Activated effector memory CD4-positive, alpha-beta T cell treated with anti-CD3 and anti-CD28 coated beads, Interleukin-2, amount 50 U/mL, for 16 hours (primary cell): ENCODE measurements at regions not wholly inside any gene's neighbourhood (a gene's known extent, or its start where the extent isn't known, plus 50 kb on each side); places are given as distances from the start of the nearest gene placed in this dataset.

ENCODE experiments used
- DNase-seq: peaks from one replicate; pipeline ENCODE4 v3.0.0-alpha.2; 2020

GRCh38 chr4:124279741-124280140 is 432.8 kb downstream of the ANKRD50 start:
- no peak for DNase-seq

GRCh38 chr4:124282301-124282898 is 430.1 kb downstream of the ANKRD50 start:
- DNase-seq, result no peak

DNA sequence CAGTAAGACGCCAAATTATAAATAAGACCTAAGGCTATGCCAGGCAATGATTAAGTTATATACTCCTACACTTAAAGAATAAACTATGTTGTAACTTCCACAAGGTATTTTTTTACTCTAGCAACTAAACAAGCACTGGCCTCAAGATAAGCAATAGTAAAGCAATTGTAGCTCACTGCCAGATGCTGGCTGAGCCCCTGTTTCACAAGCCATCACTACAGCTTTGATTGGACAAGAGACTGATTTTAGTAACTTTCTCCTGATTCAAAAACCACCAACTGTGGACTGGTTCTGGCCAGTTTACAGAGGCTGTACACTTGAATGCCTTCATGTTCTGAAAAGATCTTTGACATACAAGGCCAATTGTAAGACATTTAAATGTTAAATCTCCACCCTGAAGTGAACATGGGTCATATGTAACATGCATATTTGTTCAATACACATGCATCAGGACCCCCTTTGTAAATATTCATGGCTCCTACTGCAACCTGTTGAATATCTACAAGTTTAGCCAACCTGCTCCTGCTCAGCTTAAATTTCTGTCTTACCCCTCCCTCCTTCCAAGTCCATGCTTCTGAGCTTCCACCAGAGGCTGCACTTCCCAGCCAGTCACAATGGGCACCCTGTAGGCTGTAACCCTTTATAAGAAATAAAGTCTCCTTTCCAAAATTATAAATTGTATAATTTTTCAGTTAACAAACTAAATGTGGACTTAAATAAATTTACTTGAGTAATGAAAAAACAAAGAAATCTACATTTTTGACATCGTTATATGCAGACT is 423.6 kb downstream of the ANKRD50 start:
- no peak for DNase-seq

- no peak for DNase-seq
Measured at GRCh38 chr4:124290678-124291077, 421.9 kb downstream of the ANKRD50 start.

DNA sequence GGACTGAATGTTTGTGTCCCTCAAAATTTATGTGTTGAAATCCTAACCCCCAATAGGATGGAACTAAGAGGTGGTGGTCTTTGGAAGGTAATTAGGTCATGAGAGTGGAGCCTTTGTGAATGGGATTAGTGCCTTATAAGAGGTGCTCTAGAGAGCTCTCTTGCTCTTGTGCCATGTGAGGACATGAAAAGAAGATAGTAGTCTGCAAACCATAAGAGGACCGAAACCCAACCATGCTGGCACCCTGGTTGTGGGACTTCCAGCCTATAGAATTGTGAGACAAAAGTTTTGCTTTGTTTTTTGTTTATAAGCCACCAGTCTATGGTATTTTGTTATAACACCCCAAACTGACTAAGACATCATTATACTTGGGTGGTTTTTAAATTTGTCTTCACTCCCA is 417.1 kb downstream of the ANKRD50 start:
- no peak for DNase-seq

- DNase-seq, result no peak
Measured at GRCh38 chr4:124304941-124305340, 407.6 kb downstream of the ANKRD50 start.

GRCh38 chr4:124306352-124306751 is 406.2 kb downstream of the ANKRD50 start:
- DNase-seq, result no peak

- no peak for DNase-seq
Measured at GRCh38 chr4:124307143-124307542, 405.4 kb downstream of the ANKRD50 start.

GRCh38 chr4:124318292-124318691 is 394.2 kb downstream of the ANKRD50 start:
- no peak for DNase-seq

- no peak for DNase-seq
Measured at GRCh38 chr4:124321364-124321763, 391.2 kb downstream of the ANKRD50 start.

- no peak for DNase-seq
Measured at GRCh38 chr4:124322234-124323065, 390.1 kb downstream of the ANKRD50 start.

DNA sequence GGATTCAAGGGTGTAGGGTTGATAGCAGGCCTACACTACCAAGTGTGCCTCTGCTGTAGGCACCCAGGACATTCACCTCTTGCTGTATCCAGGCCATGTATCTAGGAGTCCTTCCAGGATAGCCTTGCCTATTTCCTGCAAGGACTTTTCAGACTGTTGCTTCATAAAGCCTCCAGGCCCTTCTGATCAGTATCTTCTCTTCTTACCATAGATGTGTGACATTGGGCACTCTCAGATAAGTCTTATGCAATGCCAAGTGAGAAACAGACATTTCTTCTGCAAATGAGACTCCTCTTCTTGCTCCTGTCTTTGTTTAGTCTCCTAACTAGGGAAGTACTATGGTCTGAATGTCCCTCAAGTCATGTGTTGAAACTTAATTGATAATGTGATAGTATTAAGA is 386.8 kb downstream of the ANKRD50 start:
- DNase-seq, result no peak

GRCh38 chr4:124329134-124329533 is 383.4 kb downstream of the ANKRD50 start:
- DNase-seq, result no peak

DNA sequence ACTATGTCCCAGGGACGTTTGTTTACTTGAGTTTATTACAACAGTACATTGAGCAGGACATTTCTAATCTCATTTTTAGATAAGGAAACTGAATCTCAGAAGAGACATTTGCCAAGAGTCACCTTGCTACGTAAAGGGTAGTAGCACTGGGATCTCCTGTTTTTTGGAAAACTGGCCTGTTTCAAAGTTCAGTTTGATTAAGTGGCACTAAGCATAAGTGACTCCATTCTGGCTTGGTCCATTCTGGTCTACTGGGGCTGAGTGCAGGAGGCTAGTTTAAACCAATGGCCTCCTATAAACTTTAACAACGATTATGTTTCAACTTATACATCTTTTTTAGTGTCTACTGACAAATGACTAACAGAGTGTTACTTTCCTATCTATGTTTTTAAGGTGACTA is 382.5 kb downstream of the ANKRD50 start:
- DNase-seq, result no peak

DNA sequence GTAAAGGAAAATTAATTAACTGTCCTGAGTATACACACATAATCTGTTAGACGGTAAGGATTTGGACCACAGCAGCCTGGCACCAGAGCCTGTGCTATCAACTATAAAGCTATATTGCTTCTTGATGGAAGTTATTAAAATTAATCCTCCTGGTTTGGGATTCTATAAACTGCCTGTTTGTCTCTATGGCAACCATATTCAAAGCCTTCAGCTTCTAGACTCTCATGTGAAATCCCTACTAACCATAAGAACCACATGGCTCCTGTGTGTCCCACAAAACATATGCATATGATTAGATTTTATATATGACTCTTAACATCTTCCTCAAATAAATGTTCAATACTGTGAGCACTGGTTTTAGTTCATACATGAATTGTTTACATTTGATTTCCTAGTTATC is 380.8 kb downstream of the ANKRD50 start:
- DNase-seq, result no peak

GRCh38 chr4:124333466-124333865 is 379.1 kb downstream of the ANKRD50 start:
- no peak for DNase-seq

DNA sequence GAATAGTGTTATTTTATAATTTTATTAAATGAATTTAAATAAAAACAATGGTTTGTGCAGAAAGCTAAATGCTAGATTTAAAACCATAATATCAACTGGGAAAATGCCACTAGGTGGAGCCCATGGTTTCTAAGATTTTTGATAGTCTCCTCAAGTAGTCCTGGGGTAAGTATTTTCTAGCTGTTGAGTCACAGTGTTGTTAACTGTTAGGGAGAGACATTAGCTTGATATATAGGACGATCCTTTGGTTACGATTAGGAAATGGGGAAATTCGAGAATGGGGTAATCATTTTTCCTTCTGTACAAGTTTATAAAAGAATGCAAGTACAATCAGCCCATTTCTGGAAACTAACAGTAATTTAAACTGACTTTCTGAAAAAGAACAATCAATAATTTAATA is 378.4 kb downstream of the ANKRD50 start:
- DNase-seq, result no peak

DNA sequence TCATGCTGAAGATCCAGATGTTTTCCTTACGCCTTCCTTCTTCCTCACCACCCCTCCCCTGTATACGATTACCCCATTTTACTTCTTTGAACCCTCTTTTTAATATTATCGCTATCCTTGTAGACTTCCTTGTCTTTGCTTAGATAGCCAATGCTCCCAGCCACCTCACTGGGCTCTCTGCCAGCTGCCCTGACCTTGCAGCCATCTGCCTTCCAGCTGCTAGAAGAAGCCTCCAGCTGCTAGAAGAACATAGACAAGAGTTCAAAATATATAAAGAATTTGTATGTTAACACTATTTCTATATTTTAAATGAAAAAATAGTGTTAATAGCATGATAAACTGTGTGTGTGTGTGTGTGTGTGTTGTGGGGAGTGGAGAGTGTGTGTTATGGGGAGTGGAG is 374.7 kb downstream of the ANKRD50 start:
- no peak for DNase-seq

DNA sequence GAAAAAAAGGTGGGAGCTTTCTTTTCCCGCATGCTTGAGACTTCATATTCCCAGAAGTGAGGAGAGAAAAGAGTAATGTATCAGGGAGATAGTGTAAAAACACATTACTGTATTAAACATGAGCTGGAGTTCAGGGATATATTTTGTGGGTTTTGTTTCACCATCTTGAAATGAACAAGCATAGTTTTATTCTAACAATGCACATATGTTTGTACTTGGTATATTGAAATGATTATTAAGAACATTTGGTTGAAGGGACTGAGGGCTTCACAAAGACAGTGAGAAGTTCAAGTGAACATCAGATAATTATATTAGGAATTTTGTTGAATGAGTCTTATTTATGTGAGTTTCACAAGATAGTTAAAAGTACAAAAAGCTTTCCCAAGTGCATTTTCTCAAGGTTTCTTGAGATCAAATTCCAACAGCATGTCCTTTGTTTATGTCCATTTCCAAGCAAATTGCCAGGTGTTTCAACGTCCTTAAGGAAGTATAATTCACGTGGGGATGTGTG is 368.8 kb downstream of the ANKRD50 start:
- DNase-seq, result no peak

DNA sequence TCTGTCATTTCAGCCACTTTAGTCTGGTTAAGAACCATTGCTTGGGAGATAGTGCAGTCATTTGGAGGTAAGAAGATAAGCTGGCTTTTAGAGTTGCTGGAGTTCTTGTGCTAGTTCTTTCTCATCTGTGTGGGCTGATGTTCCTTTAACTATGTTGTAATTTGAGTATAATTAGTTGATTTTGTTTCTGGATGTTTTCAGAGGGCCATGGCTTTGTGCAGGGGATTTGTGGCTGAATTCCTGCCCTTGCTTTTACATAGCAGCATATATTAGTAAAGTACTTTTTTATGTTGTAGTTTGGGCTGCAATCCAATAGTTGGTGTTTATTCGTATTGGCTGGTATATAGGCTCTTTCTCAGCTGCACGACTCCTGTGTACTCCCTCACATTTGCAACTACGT is 339.6 kb downstream of the ANKRD50 start:
- DNase-seq, result no peak

DNA sequence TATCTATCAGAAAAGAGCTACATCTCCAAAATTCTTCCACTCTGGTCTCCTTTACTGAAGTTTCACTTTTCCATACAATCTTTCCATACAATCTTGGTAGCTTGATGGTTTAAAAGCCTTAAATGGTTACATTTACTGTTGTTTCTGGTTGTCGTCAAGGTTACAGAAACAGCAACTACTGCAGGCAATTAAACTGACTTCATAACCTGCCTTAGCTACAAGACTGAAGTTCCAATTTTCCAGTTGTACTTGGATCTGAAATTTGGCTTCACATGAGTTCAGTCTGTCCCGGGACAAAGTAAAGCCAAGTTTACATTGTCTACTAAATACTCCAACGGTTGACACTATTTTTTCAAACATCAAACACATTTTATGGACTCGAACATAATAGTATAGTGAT is 326.4 kb downstream of the ANKRD50 start:
- DNase-seq, result no peak

DNA sequence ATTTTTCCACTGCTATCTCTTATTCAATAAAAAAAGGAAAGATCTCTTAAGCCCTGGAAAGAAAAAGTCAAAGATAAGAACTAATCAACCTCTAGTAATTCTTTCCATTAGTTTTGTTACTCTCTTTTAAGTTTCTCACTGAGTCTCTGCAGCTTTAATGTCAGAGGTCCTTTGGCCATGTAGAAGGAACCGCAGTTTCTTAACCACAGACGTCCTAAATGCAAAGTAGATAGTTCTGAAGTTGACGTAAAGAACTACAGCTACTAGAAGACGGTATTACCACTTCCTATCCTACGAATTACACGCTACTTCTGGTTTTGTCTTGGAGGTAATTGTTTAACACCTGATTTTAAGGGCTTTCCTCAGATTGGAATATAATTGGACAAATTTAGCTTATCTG is 325.9 kb downstream of the ANKRD50 start:
- no peak for DNase-seq

GRCh38 chr4:124389591-124389990 is 322.9 kb downstream of the ANKRD50 start:
- no peak for DNase-seq

DNA sequence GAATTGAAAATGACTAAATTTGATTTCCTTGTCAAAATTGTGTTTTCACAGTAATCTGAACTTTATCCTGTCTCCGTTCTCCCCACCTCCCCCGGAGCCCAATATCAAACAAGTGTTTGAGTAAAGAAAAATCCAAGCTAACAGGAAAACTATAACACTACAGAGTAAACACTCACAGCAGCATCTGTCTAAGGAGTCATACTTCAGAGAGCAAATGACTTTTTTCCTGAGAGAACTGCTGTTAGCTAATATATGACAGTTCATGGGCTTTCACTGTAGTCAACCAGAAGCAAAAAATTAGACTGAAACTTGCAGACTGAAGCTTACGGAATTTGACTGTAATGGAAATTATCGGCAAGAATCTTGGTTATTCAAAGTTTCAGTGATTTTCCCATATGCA is 321.7 kb downstream of the ANKRD50 start:
- DNase-seq, result no peak
